ENCODE measurements at regions not wholly inside any gene's neighbourhood (a gene's known extent, or its start where the extent isn't known, plus 50 kb on each side); places are given as distances from the start of the nearest gene placed in this dataset.

- no peak for DNase-seq (ENCODE audit: low read depth, low spot score)
Observed at GRCh38 chrX:134173541-134174272, 63.3 kb upstream of the CCDC160 start.

GRCh38 chrX:134174273-134174660 lies 62.7 kb upstream of the CCDC160 start:
- no peak for DNase-seq (ENCODE audit: low read depth, low spot score)

- DNase-seq (ENCODE audit: low read depth, low spot score), result no peak
Observed at GRCh38 chrX:134174859-134175258, 62.1 kb upstream of the CCDC160 start.

- no peak for DNase-seq (ENCODE audit: low read depth, low spot score)
Observed at GRCh38 chrX:134177527-134177926, 59.5 kb upstream of the CCDC160 start.

GRCh38 chrX:134180601-134181274 lies 56.2 kb upstream of the CCDC160 start:
- DNase-seq (ENCODE audit: low read depth, low spot score), result peak; percentile 38

- no peak for DNase-seq (ENCODE audit: low read depth, low spot score)
Observed at GRCh38 chrX:134181275-134181660, 55.7 kb upstream of the CCDC160 start.

GRCh38 chrX:134183665-134184064 lies 53.3 kb upstream of the CCDC160 start:
- DNase-seq (ENCODE audit: low read depth, low spot score), result no peak

- DNase-seq (ENCODE audit: low read depth, low spot score), result no peak
Observed at GRCh38 chrX:134184936-134185335, 52.0 kb upstream of the CCDC160 start.

- DNase-seq (ENCODE audit: low read depth, low spot score), result no peak
Observed at GRCh38 chrX:134186362-134187121, 50.4 kb upstream of the CCDC160 start.

Measured in astrocyte of the hippocampus (primary cell).